HG03354 (cell line): ENCODE measurements at regions not wholly inside any gene's neighbourhood (a gene's known extent, or its start where the extent isn't known, plus 50 kb on each side); places are given as distances from the start of the nearest gene placed in this dataset.
"Not testable (repeated sequence)": the region's sequence is repeated elsewhere in the genome, so short reads cannot be mapped to it uniquely, and the experiment has no call there.

ENCODE experiments used
- ATAC-seq: cut with Tn5 transposase; IDR thresholded peaks from one replicate; pipeline ENCODE4 v1.9.1; 2021; ENCODE audit warnings: mild to moderate bottlenecking; ENCODE audit not compliant: unreplicated experiment, poor library complexity, severe bottlenecking

- no peak for ATAC-seq
Measured at GRCh38 chr10:121115154-121115553, 264.0 kb downstream of the WDR11 start.

DNA sequence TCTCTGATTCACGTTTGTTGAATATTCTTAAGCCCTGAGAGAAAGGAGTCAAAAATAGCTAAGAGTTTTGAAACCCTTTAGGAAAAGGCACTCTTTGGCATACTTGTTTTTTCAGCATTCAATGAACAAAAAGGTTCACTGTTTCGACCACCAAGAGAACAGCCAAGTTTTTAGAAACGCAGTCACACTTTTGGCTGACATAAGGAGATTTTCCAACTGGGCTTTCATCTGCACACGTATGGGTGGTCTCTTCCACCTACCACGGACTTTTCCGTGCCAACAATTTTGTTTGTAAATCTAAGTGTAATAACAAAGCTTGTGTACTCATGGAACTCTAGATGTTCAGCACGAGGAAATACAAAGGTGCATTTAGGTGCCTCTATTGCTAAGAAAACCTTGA is 270.3 kb downstream of the WDR11 start:
- ATAC-seq: no peak

GRCh38 chr10:121127151-121127906 is 276.2 kb downstream of the WDR11 start:
- ATAC-seq: no peak

DNA sequence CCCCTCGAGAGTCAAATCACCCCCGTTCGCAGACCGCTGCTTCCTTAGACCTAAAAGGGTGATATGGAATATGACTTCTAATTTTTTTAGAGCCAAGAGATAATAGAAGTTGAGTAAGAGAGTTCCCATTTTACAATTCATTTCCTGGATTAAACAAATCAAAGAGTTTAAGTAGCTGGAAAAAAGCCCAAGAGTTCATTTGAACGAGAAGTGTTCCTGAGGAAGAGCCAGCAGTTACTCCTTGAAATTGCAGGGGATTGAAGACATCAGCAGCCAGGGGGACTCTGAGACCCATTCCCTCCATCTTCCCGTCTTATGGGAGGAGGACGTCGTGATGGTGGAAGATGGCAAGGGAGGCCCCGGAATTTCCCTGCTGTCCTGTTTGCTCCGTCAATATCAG is 277.0 kb downstream of the WDR11 start:
- no peak for ATAC-seq

DNA sequence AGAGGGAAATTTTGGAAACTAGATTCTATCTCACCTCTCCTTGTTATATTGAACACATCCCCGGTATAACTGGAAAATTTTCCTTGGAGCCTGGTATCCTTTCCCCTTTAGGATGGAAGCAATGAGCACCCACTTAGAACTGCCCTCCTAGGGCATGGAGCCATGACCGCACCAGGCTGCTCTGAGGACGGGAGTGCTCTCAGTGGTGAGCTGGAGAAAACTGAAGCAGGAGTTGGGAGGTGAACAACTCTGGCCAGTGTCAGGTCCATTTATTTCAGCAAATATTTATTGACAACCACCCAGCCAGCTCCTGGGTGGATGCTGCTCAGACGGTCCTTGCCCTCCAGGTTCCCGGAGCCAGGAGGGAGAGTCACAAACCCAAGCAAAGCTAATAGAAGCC is 278.1 kb downstream of the WDR11 start:
- ATAC-seq: no peak

DNA sequence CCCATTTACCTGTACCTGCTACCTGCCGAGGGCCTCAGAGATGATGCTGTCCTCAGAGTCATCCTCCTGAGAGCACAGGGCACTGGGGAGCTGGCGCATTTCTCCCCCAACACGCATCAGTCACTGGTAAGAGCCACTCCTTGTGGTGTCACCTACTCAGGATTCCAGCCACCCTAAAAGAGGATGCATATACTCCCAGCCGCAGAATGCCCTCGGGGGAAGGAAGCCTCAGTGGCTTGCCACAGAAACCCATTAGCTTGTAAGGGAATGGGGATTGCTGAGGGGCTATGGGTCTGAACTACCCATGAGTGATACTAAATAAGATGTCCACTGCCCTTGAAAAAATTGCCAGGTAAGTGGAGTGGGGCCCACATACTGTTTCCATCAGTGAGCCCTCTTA is 279.2 kb downstream of the WDR11 start:
- ATAC-seq: no peak

DNA sequence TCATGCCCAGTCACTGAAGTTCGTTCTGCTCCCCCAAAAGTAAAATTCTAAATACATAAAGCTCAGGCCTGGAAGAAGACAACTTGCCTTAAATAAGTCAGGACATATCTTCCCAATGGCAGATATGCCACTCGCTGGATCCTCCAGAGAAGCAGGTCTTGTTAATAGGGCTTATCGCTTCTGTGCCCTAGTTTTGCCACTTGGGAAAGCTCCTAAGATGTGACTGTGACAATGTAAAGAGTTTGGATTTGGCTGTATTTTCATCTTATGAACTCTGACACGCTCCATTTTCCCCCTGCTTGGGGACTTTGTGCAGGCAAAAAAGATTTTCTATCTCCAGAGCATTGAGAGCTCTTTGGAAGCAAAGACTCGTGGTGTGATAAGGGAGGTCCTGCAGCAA is 279.9 kb downstream of the WDR11 start:
- no peak for ATAC-seq

- no peak for ATAC-seq
Measured at GRCh38 chr10:121131426-121132265, 280.5 kb downstream of the WDR11 start.

DNA sequence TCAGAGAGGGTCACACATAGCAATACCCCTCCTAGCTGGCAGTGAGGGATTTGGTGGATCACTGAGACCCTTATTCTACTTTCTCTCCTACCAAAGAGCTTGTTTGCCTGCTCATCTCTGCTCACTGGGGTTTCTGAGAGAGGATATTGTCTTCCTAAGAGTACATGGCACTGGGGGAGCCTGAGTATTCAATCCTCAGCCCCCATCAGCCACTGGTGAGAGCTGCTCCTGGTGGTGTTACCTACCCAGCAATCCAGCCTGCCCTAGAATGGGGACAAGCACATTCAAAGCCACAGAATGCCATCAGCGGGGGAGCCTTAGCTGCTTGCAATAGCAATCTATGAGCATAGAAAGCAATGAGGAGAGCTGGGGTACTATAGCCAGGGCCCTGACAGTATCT is 281.1 kb downstream of the WDR11 start:
- no peak for ATAC-seq

- no peak for ATAC-seq
Measured at GRCh38 chr10:121133901-121134300, 282.7 kb downstream of the WDR11 start.

DNA sequence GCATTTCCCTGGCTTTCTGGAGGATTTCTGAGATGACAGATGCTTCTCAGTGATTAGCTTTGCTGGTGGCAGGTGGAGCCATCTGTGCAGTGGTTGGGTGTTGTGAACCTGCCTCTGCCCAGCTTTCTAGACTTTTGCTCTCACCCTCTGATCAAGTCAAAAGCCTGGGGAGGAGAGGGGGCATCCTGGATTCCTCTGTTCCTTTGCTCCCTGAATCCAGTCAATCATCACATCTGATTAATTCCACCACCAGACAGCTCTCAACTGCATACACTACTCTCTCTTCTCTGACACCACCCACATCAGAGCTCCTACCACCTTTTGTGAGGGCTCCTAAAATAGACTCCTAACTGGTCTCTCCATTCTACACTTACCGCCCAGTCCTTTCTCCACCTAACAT is 283.5 kb downstream of the WDR11 start:
- no peak for ATAC-seq

DNA sequence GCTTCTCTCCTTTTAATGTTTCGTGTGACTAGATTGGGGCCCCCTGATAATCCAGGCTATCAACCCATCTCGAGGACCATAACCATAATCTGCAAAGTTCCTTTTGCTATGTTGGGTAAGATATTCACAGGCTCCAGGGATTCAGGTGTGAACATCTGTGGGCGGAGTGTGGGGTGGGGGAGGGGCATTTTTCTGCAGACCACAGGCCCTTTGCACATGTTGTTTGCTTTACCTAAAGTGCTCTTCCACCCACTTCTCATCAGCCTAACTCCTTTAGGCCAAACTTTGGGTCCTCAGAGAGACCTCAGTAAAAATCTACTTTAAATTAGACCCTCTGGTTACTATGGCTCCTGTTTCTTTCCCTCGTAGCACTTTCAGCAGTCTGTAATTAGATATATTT is 284.4 kb downstream of the WDR11 start:
- ATAC-seq: no peak

DNA sequence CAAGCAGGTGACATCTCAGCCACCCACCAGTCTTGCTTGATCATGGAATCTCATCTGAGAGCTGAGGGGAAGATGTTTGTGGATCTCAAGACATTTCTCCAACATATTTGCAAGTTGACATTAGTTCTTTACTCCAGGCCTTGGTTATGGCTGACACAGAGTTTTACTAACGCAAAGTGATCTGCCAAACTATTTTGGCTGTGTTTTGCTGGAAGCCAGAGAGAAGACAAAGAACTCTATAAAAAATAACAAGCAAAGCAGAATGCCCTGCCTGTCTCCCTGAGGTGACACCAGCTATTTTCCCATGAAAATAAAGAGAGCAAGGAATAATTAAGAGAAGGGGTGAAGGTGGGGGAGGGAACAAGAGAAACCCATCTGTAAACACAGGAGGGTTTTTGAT is 286.4 kb downstream of the WDR11 start:
- no peak for ATAC-seq

DNA sequence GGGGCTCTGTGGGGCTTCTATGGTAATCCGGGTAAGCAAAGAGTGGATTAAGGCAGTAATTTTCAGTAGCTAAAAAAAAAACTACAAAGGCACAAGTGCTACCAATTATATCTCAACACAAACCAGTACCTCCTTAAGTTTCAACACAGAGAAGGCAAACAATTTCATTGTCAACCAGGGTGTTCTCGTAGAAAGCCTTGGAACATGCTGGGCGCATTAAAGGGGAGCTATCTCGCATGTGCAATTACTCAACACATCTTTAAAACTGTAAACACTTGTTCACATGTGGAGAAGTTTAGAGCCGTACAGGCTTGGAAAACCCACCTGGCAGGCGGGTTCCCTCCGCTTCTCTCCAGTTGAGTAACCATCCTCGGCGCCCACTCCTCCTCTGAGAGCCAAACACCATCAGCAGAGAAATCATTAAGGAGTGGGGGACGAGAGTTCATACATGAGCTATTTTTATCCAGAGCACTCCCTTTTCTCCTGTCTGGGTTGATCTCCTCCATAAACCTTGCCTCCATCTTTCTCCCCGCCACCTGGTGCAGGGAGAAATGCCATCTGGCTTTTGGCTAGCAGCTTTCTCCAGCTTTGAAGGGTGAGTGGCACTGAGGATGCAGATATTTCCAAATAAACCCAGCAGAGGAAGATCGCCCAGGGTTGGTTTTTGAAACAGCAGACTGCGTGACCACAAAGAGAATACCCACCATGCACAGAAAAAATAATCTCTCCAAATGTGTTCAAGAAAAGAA is 287.1 kb downstream of the WDR11 start:
- no peak for ATAC-seq

GRCh38 chr10:121138918-121139317 is 287.8 kb downstream of the WDR11 start:
- no peak for ATAC-seq

- not testable (repeated sequence) for ATAC-seq
Measured at GRCh38 chr10:121145802-121146395, 294.7 kb downstream of the WDR11 start.

DNA sequence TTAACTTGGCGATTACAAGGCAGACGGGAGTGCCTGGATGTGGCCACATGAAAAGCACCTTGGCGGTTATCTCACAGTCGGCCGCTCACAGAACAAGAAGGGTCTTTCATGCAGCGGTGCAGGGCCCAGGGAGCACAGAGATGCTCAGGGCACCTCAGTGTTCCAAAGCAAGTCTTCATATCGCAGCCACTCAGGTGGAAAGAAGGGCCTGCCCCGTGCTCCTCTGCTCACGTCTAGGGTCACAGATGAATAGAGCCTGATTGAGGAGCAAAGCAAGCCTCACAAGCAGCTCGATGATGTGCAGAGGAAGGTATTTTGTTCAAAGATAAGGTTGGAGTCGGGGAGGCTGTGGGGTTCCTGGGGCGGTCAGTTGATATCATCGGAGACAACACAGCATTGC is 297.8 kb downstream of the WDR11 start:
- ATAC-seq: no peak

- ATAC-seq: no peak
Measured at GRCh38 chr10:121152033-121152432, 300.9 kb downstream of the WDR11 start.

GRCh38 chr10:121152935-121153334 is 301.8 kb downstream of the WDR11 start:
- ATAC-seq: no peak

DNA sequence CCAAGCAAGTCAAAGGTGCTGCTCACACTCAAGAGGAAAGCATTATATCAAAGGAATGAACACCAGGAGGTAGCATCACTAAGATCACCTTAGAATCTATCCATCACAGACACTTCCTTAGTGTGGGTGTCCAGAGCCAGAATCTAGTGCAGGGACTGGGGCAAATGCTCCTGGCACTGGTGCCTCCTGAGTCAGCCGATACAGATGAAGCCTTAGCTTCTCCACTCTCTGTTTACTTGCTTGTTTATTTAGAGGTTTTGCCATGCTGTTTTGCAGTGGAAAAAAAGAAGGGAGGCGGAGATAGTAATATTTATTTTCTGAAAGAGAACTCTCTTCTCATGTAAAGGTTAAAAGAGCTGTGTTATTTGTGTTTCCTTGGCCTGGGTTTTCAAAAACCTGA is 303.1 kb downstream of the WDR11 start:
- ATAC-seq: no peak
